Rectal smooth muscle tissue (tissue), 1 donor: ENCODE measurements at regions not wholly inside any gene's neighbourhood (a gene's known extent, or its start where the extent isn't known, plus 50 kb on each side); places are given as distances from the start of the nearest gene placed in this dataset.

Experiments used
- H3K27ac ChIP-seq: one replicate; pipeline ENCODE4 v1.7.0; 2013; ENCODE audit warnings: low read depth, low read length, inconsistent platforms
- H3K27me3 ChIP-seq: one replicate; pipeline ENCODE4 v1.7.0; 2013; ENCODE audit warnings: low read length; ENCODE audit not compliant: control insufficient read depth, insufficient read depth
- H3K36me3 ChIP-seq: one replicate; pipeline ENCODE4 v1.7.0; 2013; ENCODE audit warnings: low read length; ENCODE audit not compliant: control insufficient read depth, insufficient read depth
- H3K4me1 ChIP-seq: one replicate; pipeline ENCODE4 v1.7.0; 2013; ENCODE audit warnings: low read length; ENCODE audit not compliant: control insufficient read depth, insufficient read depth
- H3K4me3 ChIP-seq: one replicate; pipeline ENCODE4 v1.7.0; 2013; ENCODE audit warnings: low read length
- H3K9ac ChIP-seq: one replicate; pipeline ENCODE4 v1.7.0; 2013; ENCODE audit warnings: low read length

DNA sequence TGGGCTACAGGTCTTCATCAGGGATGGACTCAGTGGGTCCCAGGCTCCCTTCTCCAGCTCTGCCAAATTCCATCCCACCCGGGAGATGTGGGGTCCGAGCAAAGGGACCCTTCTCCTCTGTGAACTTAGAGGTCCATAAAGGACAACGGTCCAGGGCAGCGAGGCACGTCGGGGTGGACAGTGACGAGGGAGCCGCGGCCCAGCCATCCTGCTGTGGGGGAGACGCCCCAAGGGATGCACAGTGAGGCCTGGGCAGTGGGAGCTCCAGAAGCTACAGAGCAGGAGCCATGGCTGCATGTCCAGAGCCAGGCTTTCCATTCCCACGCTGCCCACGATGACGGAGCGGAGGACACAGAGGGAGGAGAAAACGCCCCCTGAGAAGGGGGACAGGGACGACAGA, 107.5 kb upstream of the PPP1R26 start:
- Histone ChIP-seq H3K36me3 (no peaks in the 10 kb centered on the region), H3K27me3 (peaks cover 5% of the 10 kb centered on the region), H3K4me1 (no peaks in the 10 kb centered on the region), H3K9ac (no peak overlapping the region), H3K27ac (no peak overlapping the region), H3K4me3 (no peak overlapping the region)

DNA sequence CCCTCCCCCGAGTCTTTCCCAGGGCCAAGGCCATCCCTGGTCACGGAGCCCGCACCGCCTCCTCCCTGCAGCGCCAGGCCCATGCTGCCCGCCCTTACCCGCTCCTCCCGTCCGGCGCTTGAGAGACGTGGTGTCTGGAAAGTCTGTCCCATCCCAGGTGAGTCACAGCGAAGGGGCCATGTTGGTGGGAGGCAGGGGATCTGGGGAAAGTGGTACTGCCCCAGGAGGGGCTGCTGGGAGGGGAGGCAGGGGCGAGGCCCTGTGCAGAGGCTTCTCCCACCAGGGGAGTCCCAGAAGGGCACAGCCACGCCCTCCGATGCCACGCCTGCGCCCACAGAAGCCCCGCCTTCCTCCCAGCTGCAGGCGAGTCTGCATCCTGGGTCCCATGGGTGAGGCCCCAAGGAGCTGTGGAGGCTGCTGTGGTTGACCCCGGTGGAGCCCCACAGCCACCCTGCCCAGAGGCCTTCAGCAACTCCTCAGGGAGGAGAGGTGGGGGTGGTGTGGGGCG, 107.0 kb upstream of the PPP1R26 start:
- Histone ChIP-seq H3K4me1 (no peaks in the 10 kb centered on the region), H3K9ac (no peak overlapping the region), H3K27ac (no peak overlapping the region), H3K27me3 (peaks cover 5% of the 10 kb centered on the region), H3K36me3 (no peaks in the 10 kb centered on the region), H3K4me3 (no peak overlapping the region)

DNA sequence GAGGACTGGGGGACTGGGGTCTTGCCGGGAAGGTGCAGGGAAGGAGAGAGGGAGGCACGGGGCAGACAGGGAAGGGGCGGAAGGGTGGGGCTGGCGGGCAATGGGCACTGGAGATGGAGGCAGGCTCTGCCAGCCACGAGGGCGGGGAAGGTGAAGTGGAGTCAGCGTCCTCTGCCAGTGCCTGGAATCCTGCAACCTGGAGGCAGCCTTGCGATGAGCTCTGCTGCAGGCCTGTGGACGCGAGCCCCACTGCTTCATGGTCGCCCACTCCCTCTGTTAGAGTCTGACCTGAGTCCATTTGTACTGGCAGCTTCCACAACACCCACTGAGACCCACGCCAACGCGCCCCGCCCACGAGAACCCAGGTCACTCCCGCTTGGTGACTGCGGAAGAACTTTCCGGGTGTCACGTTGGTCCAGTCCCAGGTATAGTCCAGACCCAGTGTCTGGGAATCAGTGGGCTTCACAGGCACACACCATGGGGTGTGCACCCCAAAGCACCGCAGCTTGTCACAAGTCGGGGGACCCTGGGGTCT, 106.4 kb upstream of the PPP1R26 start:
- H3K27me3 ChIP-seq = peaks cover 5% of the 10 kb centered on the region
- H3K27ac ChIP-seq = no peak overlapping the region
- no peaks in the 10 kb centered on the region for H3K4me1 ChIP-seq
- no peaks in the 10 kb centered on the region for H3K36me3 ChIP-seq
- no peak overlapping the region for H3K9ac ChIP-seq
- H3K4me3 ChIP-seq = no peak overlapping the region

DNA sequence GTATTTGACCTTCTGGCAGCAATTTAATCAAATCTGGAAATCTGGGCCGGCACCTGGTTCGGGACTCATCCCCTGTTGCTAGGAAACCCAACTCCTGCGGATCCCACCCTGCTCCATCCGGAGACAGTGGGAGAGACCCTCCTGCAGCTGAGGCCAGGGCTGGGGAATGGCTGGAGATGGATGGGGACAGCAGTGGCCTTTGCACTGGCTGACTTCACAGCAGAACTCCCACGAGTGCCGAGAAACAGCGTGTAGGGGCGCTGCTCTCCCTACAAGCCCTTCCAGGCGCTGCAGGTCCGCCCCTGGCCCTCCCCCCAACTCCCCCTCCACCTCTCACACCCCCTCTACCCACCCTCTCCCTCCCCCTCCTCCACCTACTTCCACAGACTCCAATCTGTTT, 105.8 kb upstream of the PPP1R26 start:
- Histone ChIP-seq H3K4me3 (no peak overlapping the region), H3K36me3 (no peaks in the 10 kb centered on the region), H3K27ac (no peak overlapping the region), H3K9ac (no peak overlapping the region), H3K4me1 (no peaks in the 10 kb centered on the region), H3K27me3 (peaks cover 5% of the 10 kb centered on the region)

DNA sequence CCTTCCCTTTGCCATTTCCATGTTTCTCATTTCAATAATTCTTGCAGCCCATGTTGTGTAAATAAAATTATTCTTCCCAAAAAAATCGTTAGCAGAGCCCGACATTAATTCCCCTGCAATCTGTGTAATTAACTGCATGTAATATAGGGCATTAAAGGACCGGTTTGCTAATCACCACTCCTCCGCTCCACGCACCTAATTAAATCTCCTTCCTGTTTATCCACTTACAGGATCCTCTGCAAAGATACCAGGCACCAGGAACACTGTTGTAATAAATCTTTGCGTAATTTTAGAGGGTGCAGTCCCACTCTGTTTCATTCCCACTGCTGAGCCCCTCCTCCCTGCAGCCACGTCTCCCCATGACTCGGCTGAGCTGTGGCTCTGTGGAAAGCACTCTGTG, 105.0 kb upstream of the PPP1R26 start:
- Histone ChIP-seq H3K27ac (no peak overlapping the region), H3K36me3 (no peaks in the 10 kb centered on the region), H3K27me3 (peaks cover 5% of the 10 kb centered on the region), H3K4me1 (no peaks in the 10 kb centered on the region), H3K4me3 (no peak overlapping the region), H3K9ac (no peak overlapping the region)

DNA sequence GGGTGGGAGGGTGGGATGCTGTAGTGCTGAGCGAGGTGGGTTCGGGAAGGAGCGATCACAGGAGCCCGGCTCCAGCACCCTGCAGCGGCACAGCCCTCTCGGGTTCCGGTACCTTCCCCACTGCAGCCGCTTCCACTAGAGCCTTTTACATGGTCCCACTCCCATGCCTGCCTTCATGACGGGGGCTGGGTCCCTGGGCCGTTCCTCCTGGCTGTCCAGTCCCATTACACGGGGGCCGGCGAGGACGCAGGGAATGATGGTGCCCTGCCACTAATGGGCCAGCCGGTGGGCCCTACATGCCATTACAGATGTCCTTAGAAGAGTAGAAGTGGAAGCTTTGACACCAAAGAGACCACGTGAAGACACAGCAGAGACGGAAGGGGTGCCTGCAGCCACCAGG, 104.6 kb upstream of the PPP1R26 start:
- peaks cover 5% of the 10 kb centered on the region for H3K27me3 ChIP-seq
- H3K27ac ChIP-seq = no peak overlapping the region
- no peaks in the 10 kb centered on the region for H3K4me1 ChIP-seq
- H3K9ac ChIP-seq = no peak overlapping the region
- H3K4me3 ChIP-seq = no peak overlapping the region
- no peaks in the 10 kb centered on the region for H3K36me3 ChIP-seq

DNA sequence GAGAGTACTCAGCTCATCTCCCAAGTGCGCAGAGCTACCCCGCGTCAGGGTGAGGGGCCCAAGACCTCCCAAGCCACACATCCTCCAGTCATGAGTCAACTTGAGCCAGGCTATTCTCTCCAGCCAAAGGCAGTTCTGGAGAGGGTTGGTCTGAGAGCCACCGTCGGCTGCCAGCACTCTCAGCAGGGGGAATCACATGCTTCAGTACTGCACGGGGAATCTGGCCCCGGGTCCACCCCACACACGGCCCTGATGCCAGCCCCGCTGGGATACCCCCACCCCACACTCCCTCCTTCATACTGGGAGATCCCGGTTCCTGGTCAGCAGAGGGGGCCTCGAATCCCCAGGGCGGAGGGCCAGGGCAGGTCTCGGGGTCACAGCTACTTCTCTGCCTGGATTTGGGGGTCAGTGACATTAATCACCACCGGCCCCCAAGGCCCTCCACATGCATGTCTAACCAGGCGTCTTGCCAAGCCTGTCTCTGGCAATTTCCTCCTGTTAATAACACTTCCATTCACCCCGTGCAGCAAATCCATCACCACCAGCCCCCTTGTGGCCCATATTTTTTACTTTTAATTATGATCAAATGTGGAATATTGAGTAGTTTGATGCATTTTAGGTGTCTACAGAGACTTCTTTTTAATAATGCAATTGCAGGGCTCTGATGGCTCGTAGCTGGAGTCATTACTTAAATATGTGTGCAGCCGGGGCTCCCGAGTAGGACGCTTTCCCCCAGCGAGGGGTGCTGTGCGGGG, 102.9 kb upstream of the PPP1R26 start:
- Histone ChIP-seq H3K4me1 (no peaks in the 10 kb centered on the region), H3K27ac (no peak overlapping the region), H3K36me3 (no peaks in the 10 kb centered on the region), H3K4me3 (no peak overlapping the region), H3K27me3 (peaks cover 3% of the 10 kb centered on the region), H3K9ac (no peak overlapping the region)

DNA sequence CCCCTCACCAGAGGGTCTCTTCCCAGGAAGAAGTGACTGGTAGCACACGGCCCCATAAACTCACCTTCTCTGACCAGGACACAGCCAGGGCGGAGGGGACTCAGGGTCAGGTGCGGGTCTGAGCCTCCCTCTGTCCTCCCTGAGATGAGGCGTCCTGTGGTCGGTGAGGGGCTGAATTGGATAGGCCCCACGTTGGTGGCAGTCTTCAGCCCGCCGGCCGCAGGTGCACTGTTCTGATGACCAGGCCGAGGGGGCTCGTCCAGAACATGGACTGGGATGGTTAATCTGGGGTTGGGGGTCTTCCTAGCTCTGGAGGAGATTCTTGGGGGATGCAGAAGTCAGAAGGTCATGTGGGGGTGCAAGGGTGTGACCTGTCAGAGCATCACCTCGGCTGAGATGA, 102.2 kb upstream of the PPP1R26 start:
- Histone ChIP-seq H3K9ac (no peak overlapping the region), H3K27ac (no peak overlapping the region), H3K4me1 (no peaks in the 10 kb centered on the region), H3K36me3 (no peaks in the 10 kb centered on the region), H3K4me3 (no peak overlapping the region), H3K27me3 (no peaks in the 10 kb centered on the region)

DNA sequence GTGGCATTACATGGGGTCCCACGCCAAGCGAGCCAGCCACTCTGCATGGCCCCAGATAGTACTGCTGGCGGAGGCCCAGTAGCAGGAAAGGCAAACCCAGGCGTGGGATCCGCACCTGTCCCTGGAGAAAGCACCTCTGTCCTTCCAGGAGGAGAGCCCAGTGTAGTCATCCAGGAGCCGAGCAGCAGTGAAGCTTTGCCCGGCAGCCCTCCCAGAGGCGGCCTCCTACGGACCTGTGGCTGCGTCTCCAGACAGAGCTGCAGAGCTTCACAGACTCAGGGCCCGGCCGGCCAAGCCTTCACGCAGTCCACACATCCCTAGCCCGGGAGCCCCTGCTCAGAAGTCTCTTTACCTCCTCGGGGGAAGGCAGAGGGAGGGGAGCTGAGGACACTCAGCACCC, 100.8 kb upstream of the PPP1R26 start:
- Histone ChIP-seq H3K27me3 (no peaks in the 10 kb centered on the region), H3K9ac (no peak overlapping the region), H3K4me3 (no peak overlapping the region), H3K36me3 (no peaks in the 10 kb centered on the region), H3K4me1 (no peaks in the 10 kb centered on the region), H3K27ac (no peak overlapping the region)

DNA sequence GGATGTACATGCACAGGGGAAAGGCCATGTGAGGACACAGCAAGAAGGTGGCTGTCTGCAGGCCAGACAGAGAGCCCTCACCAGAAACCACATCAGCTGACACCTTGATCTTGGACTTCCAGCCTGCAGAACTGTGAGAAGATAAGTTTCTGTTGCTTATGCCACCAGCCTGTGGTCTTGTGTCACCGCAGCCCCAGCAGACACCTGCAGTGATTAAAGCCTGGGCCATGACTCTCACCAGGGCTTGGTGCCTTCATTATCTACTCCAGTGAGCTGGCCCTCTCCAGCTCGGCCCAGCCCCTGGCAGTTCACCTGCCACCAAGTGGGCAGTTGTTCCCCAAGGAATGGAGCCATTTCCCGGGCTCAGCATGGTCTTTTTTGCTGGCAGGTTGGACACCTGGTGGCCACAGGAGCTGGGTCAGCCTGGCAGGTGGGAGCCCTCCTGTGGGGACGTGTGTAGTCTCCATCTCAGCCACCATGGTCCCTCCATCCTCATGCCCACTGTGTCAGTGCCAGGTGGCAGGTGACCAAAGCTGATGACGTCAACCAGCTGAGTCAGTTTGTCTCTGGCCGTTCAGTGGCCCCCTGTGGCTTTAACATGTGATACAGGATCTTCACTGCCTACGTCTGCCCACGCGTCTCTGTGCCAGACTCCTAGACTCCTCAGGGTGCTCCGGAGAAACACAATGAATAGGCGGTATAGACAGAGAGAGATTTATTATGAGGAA, 99.9 kb upstream of the PPP1R26 start:
- Histone ChIP-seq H3K27ac (no peak overlapping the region), H3K4me3 (no peak overlapping the region)

DNA sequence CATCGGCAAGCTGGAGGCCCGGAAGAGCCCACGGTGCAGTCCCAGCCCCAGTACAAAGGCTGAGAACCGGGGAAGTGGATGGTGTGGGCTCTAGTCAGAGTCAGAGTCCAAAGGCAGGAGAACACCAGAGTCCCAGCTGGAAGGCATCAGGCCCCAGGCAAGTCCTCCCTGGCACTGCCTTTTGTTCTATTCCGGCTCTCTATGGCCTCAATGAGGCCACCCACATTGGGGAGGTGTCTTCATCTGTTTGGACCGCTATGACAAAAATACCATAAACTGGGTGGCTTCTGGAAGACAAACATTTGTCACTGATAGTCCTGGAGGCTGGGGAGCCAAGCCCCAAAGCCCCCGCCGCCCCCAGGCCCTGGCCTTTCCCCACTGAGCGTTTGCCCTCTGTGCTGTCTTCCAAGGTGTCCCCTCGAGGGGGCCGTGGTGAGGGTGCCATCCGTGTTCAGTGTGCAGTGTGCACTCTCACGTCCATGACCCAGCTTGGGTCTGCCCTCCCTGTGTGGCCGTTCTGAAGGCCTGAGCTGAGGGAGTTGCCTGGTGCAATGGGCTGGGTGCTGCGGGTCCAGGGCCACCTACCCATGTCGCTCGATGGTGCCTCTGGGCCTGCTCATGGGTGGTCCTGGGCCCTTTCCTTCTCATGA, 99.1 kb upstream of the PPP1R26 start:
- no peaks in the 10 kb centered on the region for H3K27me3 ChIP-seq
- H3K9ac ChIP-seq = no peak overlapping the region
- H3K4me3 ChIP-seq = no peak overlapping the region
- H3K36me3 ChIP-seq = no peaks in the 10 kb centered on the region
- H3K27ac ChIP-seq = no peak overlapping the region
- H3K4me1 ChIP-seq = no peaks in the 10 kb centered on the region

More for the DNA sequence above, 99.9 kb upstream of the PPP1R26 start:
- H3K9ac ChIP-seq = no peak overlapping the region
- H3K36me3 ChIP-seq = no peaks in the 10 kb centered on the region
- no peaks in the 10 kb centered on the region for H3K27me3 ChIP-seq
- H3K4me1 ChIP-seq = no peaks in the 10 kb centered on the region

DNA sequence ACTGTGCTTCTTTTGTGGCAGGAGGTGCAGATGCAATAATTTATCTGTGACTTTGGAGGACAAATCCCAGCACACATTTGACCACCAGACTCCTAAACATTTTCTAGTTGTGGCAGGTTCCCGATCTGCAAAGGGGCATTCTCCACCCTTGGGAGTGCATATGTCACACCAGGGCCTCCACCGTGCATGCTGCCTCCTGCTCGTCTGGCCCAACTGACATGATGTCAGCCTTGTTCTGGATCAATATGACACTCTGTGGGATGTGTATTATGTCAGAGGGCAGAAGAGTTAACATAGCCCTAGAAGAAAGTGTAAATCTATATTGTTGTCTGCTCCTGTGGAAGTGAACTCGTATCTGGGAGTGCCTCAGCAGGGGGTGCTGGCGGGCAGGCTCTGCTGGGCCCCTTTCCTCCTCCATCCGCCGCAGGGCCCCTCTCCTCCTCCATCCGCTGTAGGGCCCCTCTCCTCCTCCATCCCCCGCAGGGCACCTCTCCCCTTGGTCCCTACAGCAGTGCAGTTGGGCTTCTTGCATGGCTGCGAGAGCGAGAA, 97.7 kb upstream of the PPP1R26 start:
- no peak overlapping the region for H3K9ac ChIP-seq
- H3K27ac ChIP-seq = no peak overlapping the region
- no peaks in the 10 kb centered on the region for H3K36me3 ChIP-seq
- H3K4me3 ChIP-seq = no peak overlapping the region
- H3K4me1 ChIP-seq = no peaks in the 10 kb centered on the region
- H3K27me3 ChIP-seq = no peaks in the 10 kb centered on the region
